AG04450 (cell line): ENCODE measurements at regions not wholly inside any gene's neighbourhood (a gene's known extent, or its start where the extent isn't known, plus 50 kb on each side); places are given as distances from the start of the nearest gene placed in this dataset.
"Not testable (repeated sequence)": the region's sequence is repeated elsewhere in the genome, so short reads cannot be mapped to it uniquely, and the experiment has no call there.

Source experiments
- CTCF ChIA-PET: fragments of 300-600, 350-600 bp; formaldehyde crosslinking; extraction: SDS; loops from one replicate; lab custom pipeline; 2022; ENCODE audit warnings: antibody characterized with exemption, inconsistent platforms; lab: Charles Lee
- POLR2A ChIA-PET: fragments of 350-600 bp; formaldehyde crosslinking; extraction: SDS; loops from one replicate; lab custom pipeline; 2021; ENCODE audit warnings: antibody characterized with exemption, inconsistent platforms; lab: Yijun Ruan, JAX
- DNase-seq: peaks from one replicate; pipeline ENCODE4 v3.0.0-alpha.2; 2011; ENCODE audit warnings: low read depth, low spot score
- H3K27ac ChIP-seq: one replicate; pipeline ENCODE4 v1.5.1; 2012; ENCODE audit warnings: low read depth, low read length, control low read depth
- H3K27me3 ChIP-seq: one replicate; pipeline ENCODE4 v1.6.0; 2012; ENCODE audit warnings: low read length; ENCODE audit not compliant: control insufficient read depth, insufficient read depth
- H3K4me3 ChIP-seq: 2 replicates; pipeline ENCODE4 v1.5.1; 2011; ENCODE audit warnings: mild to moderate bottlenecking, low read depth, low read length, control low read depth
- H3K9me3 ChIP-seq: 2 replicates; pipeline ENCODE4 v1.5.1; 2012; ENCODE audit warnings: low read length; ENCODE audit not compliant: control insufficient read depth, insufficient read depth
- TF ChIP-seq, protein P1 (sequence below): IDR thresholded peaks from 2 replicates; pipeline ENCODE4 v1.5.1; 2011; ENCODE audit warnings: low read depth, low read length, control low read depth, inconsistent platforms

DNA sequence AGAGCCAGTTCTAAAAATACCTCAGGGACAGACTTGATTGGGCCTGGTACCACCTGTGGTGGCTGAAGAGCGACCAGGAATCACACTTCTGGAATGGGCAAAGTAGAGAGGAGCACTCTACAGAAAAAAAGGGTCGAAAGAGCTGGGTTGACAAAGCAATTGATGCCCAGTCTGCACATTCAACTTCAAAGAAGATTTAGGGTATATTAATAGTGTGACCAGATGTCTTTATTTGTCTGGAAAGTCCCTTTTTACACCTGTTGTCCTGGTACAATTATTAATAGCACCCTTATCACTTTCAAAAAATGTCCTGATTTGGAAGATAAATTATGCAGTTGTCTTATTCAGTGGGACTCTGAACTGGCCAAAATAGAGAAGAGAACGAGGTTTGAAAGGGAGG lies 137.5 kb downstream of the DYRK2 start:
- TF ChIP-seq, protein P1, sequence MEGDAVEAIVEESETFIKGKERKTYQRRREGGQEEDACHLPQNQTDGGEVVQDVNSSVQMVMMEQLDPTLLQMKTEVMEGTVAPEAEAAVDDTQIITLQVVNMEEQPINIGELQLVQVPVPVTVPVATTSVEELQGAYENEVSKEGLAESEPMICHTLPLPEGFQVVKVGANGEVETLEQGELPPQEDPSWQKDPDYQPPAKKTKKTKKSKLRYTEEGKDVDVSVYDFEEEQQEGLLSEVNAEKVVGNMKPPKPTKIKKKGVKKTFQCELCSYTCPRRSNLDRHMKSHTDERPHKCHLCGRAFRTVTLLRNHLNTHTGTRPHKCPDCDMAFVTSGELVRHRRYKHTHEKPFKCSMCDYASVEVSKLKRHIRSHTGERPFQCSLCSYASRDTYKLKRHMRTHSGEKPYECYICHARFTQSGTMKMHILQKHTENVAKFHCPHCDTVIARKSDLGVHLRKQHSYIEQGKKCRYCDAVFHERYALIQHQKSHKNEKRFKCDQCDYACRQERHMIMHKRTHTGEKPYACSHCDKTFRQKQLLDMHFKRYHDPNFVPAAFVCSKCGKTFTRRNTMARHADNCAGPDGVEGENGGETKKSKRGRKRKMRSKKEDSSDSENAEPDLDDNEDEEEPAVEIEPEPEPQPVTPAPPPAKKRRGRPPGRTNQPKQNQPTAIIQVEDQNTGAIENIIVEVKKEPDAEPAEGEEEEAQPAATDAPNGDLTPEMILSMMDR = no peak
- no peaks in the 10 kb centered on the region for H3K9me3 ChIP-seq
- CTCF ChIA-PET = no interaction called here
- POLR2A ChIA-PET = no interaction called here
- no peak for DNase-seq
- H3K4me3 ChIP-seq = no peak overlapping the region
- no peaks in the 10 kb centered on the region for H3K27me3 ChIP-seq
- H3K27ac ChIP-seq = no peak overlapping the region

DNA sequence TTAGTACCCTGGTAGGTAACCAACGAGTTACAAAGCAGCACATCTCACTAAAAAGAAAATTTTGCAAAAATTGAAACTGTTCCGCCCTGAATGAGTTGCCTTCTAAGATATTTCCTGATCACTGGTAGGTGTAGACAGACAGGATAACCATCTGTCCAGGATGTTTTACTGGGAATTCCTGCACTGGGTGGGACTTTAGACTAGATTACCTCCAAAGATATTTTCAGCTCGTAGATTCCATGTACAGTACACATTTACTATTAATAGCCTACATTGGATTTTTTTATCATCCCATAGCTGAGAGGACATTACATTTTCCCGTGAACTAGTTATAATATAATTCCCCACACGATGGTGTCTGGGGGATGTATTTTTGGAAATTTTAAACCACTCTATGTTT lies 139.6 kb downstream of the DYRK2 start:
- POLR2A ChIA-PET = no interaction called here
- no peak overlapping the region for H3K4me3 ChIP-seq
- no peak overlapping the region for H3K27ac ChIP-seq
- peaks cover 7% of the 10 kb centered on the region; the same call in 1 of the 2 replicates for H3K9me3 ChIP-seq
- H3K27me3 ChIP-seq = no peaks in the 10 kb centered on the region
- no peak for DNase-seq
- CTCF ChIA-PET = interaction anchor here (0.6 to 1.8 kb wide), 2 partner anchors 12 to 110 kb away, joined by 3 to 4 read pairs; no protein-coding TSS in a partner anchor
- TF ChIP-seq, protein P1 = no peak

DNA sequence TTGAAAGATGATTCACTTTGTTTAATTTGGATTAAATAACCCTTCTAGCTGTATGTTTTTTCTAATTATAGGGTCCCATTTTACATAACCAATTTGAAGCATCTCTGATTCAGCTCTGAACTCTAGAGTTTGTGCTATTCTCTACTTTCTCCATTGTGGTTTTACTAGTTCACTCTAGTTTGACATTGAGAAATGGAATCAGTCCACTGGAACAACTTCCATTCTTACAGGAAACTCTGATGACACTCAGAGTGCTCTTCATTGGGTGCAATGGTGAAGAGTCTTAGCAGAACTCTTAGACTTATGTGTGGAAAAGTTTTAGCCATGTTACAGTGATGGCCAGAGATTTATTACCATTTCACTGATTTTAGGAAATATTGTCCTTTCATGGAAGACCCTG lies 140.7 kb downstream of the DYRK2 start:
- CTCF ChIA-PET = interaction anchor here (1.4 to 1.8 kb wide), 2 partner anchors 10 to 433 kb away, joined by 3 to 4 read pairs; no protein-coding TSS in a partner anchor
- POLR2A ChIA-PET = no interaction called here

DNA sequence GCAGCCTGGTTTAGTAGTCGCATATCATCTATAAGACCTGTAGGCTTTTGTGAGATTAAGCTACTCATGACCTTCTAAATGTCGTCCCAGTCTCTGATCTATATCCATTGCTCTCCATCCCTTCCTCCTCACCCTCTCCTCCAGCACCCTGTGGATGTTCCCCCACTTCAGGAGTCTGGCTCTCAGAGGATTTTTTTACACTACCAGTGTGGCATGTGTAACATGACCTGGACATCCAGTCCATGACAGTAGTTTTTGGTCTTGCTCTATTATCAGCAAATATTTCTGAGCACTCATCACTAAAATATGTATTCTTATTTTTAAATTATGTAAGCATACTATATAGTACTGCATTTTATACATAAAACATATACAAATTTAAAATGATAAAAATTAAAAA lies 142.1 kb downstream of the DYRK2 start:
- TF ChIP-seq, protein P1 = no peak
- ChIA-PET POLR2A (no interaction called here), CTCF (interaction anchor here (1.4 kb wide), 1 partner anchor 434 kb away, joined by 3 read pairs; no protein-coding TSS in a partner anchor)
- H3K27ac ChIP-seq = no peak overlapping the region
- H3K9me3 ChIP-seq = peaks cover 7% of the 10 kb centered on the region; the same call in 1 of the 2 replicates
- no peaks in the 10 kb centered on the region for H3K27me3 ChIP-seq
- no peak overlapping the region for H3K4me3 ChIP-seq
- DNase-seq = no peak

More for the DNA sequence above, 140.7 kb downstream of the DYRK2 start:
- TF ChIP-seq, protein P1 = no peak
- Histone ChIP-seq H3K27me3 (no peaks in the 10 kb centered on the region), H3K27ac (no peak overlapping the region), H3K9me3 (peaks cover 7% of the 10 kb centered on the region; the same call in 1 of the 2 replicates), H3K4me3 (no peak overlapping the region)
- no peak for DNase-seq

DNA sequence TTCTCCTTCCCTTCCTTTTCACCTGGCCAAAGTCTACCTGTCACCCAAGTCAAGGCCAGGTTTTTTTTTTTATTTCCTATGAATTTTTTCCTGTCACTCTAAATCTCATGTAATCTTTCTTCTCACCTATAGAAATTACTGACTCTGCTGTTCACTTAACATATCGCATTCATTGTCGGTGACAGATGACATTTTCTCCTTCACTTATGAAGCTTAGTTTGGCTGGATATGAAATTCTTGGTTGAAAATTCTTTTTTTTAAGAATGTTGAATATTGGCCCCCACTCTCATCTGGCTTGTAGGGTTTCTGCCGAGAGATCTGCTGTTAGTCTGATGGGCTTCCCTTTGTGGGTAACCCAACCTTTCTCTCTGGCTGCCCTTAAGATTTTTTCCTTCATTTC lies 142.8 kb downstream of the DYRK2 start:
- H3K9me3 ChIP-seq, DNase-seq, POLR2A ChIA-PET, H3K27me3 ChIP-seq, H3K27ac ChIP-seq, CTCF ChIA-PET, H3K4me3 ChIP-seq: not testable (repeated sequence)

DNA sequence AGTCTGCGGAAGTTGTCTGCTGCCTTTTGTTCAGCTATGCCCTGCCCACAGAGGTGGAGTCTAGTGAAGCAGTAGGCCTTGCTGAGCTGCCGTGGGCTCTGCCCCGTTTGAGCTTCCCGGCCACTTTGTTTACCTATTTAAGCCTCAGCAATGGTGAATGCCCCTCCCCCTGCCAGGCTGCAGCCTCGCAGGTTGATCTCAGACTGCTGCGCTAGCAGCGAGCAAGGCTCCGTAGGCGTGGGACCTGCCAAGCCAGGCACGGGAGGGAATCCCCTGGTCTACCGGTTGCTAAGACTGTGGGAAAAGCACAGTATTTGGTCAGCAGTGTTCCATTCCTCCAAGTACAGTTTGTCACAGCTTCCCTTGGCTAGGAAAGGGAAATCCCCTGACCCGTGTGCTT lies 143.6 kb downstream of the DYRK2 start:
- Histone ChIP-seq H3K9me3 (peaks cover 7% of the 10 kb centered on the region; the same call in 1 of the 2 replicates), H3K4me3 (no peak overlapping the region), H3K27ac (no peak overlapping the region), H3K27me3 (no peaks in the 10 kb centered on the region)
- POLR2A ChIA-PET = no interaction called here
- TF ChIP-seq, protein P1 = no peak
- CTCF ChIA-PET = no interaction called here
- no peak for DNase-seq
